ENCODE measurements at regions not wholly inside any gene's neighbourhood (a gene's known extent, or its start where the extent isn't known, plus 50 kb on each side); places are given as distances from the start of the nearest gene placed in this dataset.

DNA sequence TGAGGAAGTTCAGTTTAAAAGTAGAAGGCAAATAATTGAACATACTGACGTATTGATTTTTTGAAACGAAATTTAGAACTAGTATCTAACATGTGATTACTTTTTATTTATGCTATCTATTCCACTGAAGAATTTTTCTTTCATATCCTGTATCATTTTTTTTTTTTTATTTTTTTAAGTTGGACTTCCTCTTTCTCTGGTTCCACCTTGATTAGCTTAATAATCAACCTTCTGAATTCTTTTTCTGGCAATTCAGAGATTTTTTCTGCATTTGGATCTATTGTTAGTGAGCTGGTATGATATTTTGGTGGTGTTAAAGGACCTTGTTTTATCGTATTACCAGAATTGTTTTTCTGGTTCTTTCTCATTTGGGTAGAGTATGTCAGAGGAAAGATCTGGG, 411.2 kb downstream of the SOX11 start:
- TF ChIP-seq, protein P1, sequence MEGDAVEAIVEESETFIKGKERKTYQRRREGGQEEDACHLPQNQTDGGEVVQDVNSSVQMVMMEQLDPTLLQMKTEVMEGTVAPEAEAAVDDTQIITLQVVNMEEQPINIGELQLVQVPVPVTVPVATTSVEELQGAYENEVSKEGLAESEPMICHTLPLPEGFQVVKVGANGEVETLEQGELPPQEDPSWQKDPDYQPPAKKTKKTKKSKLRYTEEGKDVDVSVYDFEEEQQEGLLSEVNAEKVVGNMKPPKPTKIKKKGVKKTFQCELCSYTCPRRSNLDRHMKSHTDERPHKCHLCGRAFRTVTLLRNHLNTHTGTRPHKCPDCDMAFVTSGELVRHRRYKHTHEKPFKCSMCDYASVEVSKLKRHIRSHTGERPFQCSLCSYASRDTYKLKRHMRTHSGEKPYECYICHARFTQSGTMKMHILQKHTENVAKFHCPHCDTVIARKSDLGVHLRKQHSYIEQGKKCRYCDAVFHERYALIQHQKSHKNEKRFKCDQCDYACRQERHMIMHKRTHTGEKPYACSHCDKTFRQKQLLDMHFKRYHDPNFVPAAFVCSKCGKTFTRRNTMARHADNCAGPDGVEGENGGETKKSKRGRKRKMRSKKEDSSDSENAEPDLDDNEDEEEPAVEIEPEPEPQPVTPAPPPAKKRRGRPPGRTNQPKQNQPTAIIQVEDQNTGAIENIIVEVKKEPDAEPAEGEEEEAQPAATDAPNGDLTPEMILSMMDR (IDR thresholded peaks at IDR 0.05): no peak
- TF ChIP-seq POLR2A (IDR thresholded peaks at IDR 0.05): no peak

Measured in right lobe of liver (tissue), 4 donors.